Superior temporal gyrus (tissue), 1 donor: ENCODE measurements at regions not wholly inside any gene's neighbourhood (a gene's known extent, or its start where the extent isn't known, plus 50 kb on each side); places are given as distances from the start of the nearest gene placed in this dataset.
A peak's percentile ranks its signal among the peaks of the same experiment; 100 is the strongest.
"Not testable (repeated sequence)": the region's sequence is repeated elsewhere in the genome, so short reads cannot be mapped to it uniquely, and the experiment has no call there.

Source experiments
- DNase-seq: peaks from one replicate; pipeline ENCODE4 v3.0.0-alpha.2; 2016; ENCODE audit errors: extremely low spot score

- no peak for DNase-seq
These were observed 61.9 kb upstream of the VASH1 start for GRCh38 chr14:76699209-76699938.

GRCh38 chr14:76699939-76700590 lies 61.2 kb upstream of the VASH1 start:
- no peak for DNase-seq

- DNase-seq, result no peak
These were observed 59.8 kb upstream of the VASH1 start for GRCh38 chr14:76701436-76701835.

GRCh38 chr14:76701981-76702380 lies 59.3 kb upstream of the VASH1 start:
- no peak for DNase-seq

GRCh38 chr14:76705214-76705613 lies 56.1 kb upstream of the VASH1 start:
- DNase-seq, result no peak

GRCh38 chr14:76706207-76706606 lies 55.1 kb upstream of the VASH1 start:
- DNase-seq, result not testable (repeated sequence)

- DNase-seq, result no peak
These were observed 54.5 kb upstream of the VASH1 start for GRCh38 chr14:76706811-76707210.

- no peak for DNase-seq
These were observed 53.2 kb upstream of the VASH1 start for GRCh38 chr14:76708028-76708427.

- no peak for DNase-seq
These were observed 52.5 kb upstream of the VASH1 start for GRCh38 chr14:76708771-76709170.

- peak; percentile 95 for DNase-seq
These were observed 50.9 kb upstream of the VASH1 start for GRCh38 chr14:76710056-76711010.
